Endodermal cell (in vitro differentiated cells): ENCODE measurements at regions not wholly inside any gene's neighbourhood (a gene's known extent, or its start where the extent isn't known, plus 50 kb on each side); places are given as distances from the start of the nearest gene placed in this dataset.

Experiments used
- DNase-seq: peaks from one replicate; pipeline ENCODE4 v3.0.0-alpha.2; 2017
- H3K27ac ChIP-seq: 2 replicates; pipeline ENCODE4 v1.5.1; 2013; ENCODE audit warnings: mild to moderate bottlenecking, low read depth, low read length, moderate library complexity
- H3K27me3 ChIP-seq: 2 replicates; pipeline ENCODE4 v1.6.1; 2013; ENCODE audit warnings: mild to moderate bottlenecking, low read length, moderate library complexity; ENCODE audit not compliant: insufficient read depth, control insufficient read depth, poor library complexity, severe bottlenecking
- H3K36me3 ChIP-seq: 2 replicates; pipeline ENCODE4 v1.7.0; 2013; ENCODE audit warnings: mild to moderate bottlenecking, low read length, moderate library complexity; ENCODE audit not compliant: control insufficient read depth, insufficient read depth
- H3K4me1 ChIP-seq: one replicate; pipeline ENCODE4 v1.7.0; 2013; ENCODE audit warnings: low read length; ENCODE audit not compliant: control insufficient read depth, insufficient read depth
- H3K4me3 ChIP-seq: 2 replicates; pipeline ENCODE4 v1.5.1; 2013; ENCODE audit warnings: mild to moderate bottlenecking, low read length, moderate library complexity
- H3K9ac ChIP-seq: 2 replicates; pipeline ENCODE4 v1.6.1; 2013; ENCODE audit warnings: mild to moderate bottlenecking, low read length, moderate library complexity; ENCODE audit not compliant: poor library complexity, severe bottlenecking; ENCODE audit errors: extremely low read depth
- H3K9me3 ChIP-seq: 2 replicates; pipeline ENCODE4 v1.6.1; 2013; ENCODE audit warnings: mild to moderate bottlenecking, low read length, moderate library complexity; ENCODE audit not compliant: control insufficient read depth
- H3K27ac Mint-ChIP-seq: 2 replicates; pipeline ENCODE4 v1.8.0; 2020; ENCODE audit warnings: mixed read lengths
- H3K27me3 Mint-ChIP-seq: 2 replicates; pipeline ENCODE4 v1.8.0; 2021; ENCODE audit warnings: mild to moderate bottlenecking, mixed read lengths; ENCODE audit not compliant: insufficient read depth
- H3K36me3 Mint-ChIP-seq: 2 replicates; pipeline ENCODE4 v1.8.0; 2020; ENCODE audit warnings: low read depth, mixed read lengths
- H3K4me1 Mint-ChIP-seq: 2 replicates; pipeline ENCODE4 v1.8.0; 2020; ENCODE audit warnings: mixed read lengths
- H3K4me3 Mint-ChIP-seq: 2 replicates; pipeline ENCODE4 v1.8.0; 2020; ENCODE audit warnings: mild to moderate bottlenecking, moderate library complexity, mixed read lengths
- H3K9me3 Mint-ChIP-seq: 2 replicates; pipeline ENCODE4 v1.8.0; 2020; ENCODE audit warnings: mild to moderate bottlenecking, mixed read lengths
- CTCF ChIP-seq: fragments of 200-600 bp; sonication (generic); conservative IDR thresholded peaks from 2 replicates; pipeline ENCODE4 v1.5.0; 2021; ENCODE audit warnings: antibody characterized with exemption, mild to moderate bottlenecking
- WGBS, 2 experiments: methylation state at CpG; one replicate each; pipeline versions ENCODE4 v1.1.5 to v1.1.7; 2013; ENCODE audit warnings: missing lambda C conversion rate in 2 of 2, mixed read lengths in 1 of 2; ENCODE audit not compliant: insufficient coverage in 1 of 2, insufficient read length in 1 of 2; 5-methylcytosine and 5-hydroxymethylcytosine counted together

GRCh38 chr15:47974724-47975123 is 146.1 kb upstream of the SLC24A5 start:
- Histone ChIP-seq H3K4me3 (no peak overlapping the region), H3K36me3 (no peaks in the 10 kb centered on the region), H3K9me3 (peaks cover 24% of the 10 kb centered on the region), H3K27me3 (no peaks in the 10 kb centered on the region), H3K4me1 (no peaks in the 10 kb centered on the region), H3K27ac (no peak overlapping the region), H3K9ac (no peak overlapping the region)
- DNase-seq, result no peak
- Mint-ChIP-seq H3K27ac (no peak overlapping the region), H3K27me3 (no peaks in the 10 kb centered on the region), H3K9me3 (peaks cover 8% of the 10 kb centered on the region), H3K36me3 (no peaks in the 10 kb centered on the region), H3K4me1 (peaks cover 16% of the 10 kb centered on the region), H3K4me3 (no peak overlapping the region)
- no peak for TF ChIP-seq CTCF
- WGBS, 2 experiments, result 84 to 100% methylated on average over 1 of the region's 1 CpG

GRCh38 chr15:47975427-47975826 is 145.4 kb upstream of the SLC24A5 start:
- Mint-ChIP-seq H3K9me3 (peaks cover 8% of the 10 kb centered on the region), H3K36me3 (no peaks in the 10 kb centered on the region), H3K27me3 (no peaks in the 10 kb centered on the region), H3K27ac (no peak overlapping the region), H3K4me3 (no peak overlapping the region), H3K4me1 (peaks cover 16% of the 10 kb centered on the region)
- Histone ChIP-seq H3K27me3 (no peaks in the 10 kb centered on the region), H3K4me3 (no peak overlapping the region), H3K36me3 (no peaks in the 10 kb centered on the region), H3K9ac (no peak overlapping the region), H3K4me1 (no peaks in the 10 kb centered on the region), H3K27ac (peak overlapping the region; percentile 24), H3K9me3 (peaks cover 24% of the 10 kb centered on the region)
- no peak for TF ChIP-seq CTCF
- DNase-seq, result no peak

- Mint-ChIP-seq H3K4me3 (no peak overlapping the region), H3K9me3 (peaks cover 4% of the 10 kb centered on the region), H3K4me1 (peaks cover 16% of the 10 kb centered on the region), H3K27ac (no peak overlapping the region), H3K36me3 (no peaks in the 10 kb centered on the region), H3K27me3 (no peaks in the 10 kb centered on the region)
- no peak for DNase-seq
- Histone ChIP-seq H3K27me3 (no peaks in the 10 kb centered on the region), H3K27ac (no peak overlapping the region), H3K4me3 (no peak overlapping the region), H3K4me1 (peaks cover 5% of the 10 kb centered on the region), H3K36me3 (no peaks in the 10 kb centered on the region), H3K9me3 (peaks cover 3% of the 10 kb centered on the region), H3K9ac (no peak overlapping the region)
- peak; percentile 23 for TF ChIP-seq CTCF
- 90 to 92% methylated on average over 7 to 8 of the region's 8 CpGs for WGBS, 2 experiments
These were observed 137.3 kb upstream of the SLC24A5 start for GRCh38 chr15:47983533-47983932.
